Hepatic stellate cell (primary cell): ENCODE measurements at regions not wholly inside any gene's neighbourhood (a gene's known extent, or its start where the extent isn't known, plus 50 kb on each side); places are given as distances from the start of the nearest gene placed in this dataset.

Source experiments
- DNase-seq: peaks from one replicate; pipeline ENCODE4 v3.0.0; 2011; ENCODE audit warnings: low spot score

GRCh38 chr7:73964786-73965185 lies 63.2 kb upstream of the ELN start:
- no peak for DNase-seq

- no peak for DNase-seq
Observed at GRCh38 chr7:73966062-73966940, 61.7 kb upstream of the ELN start.

- DNase-seq: no peak
Observed at GRCh38 chr7:73966941-73967831, 60.8 kb upstream of the ELN start.

GRCh38 chr7:73967832-73968290 lies 60.1 kb upstream of the ELN start:
- DNase-seq: no peak

- no peak for DNase-seq
Observed at GRCh38 chr7:73968487-73968886, 59.5 kb upstream of the ELN start.

GRCh38 chr7:73969991-73970390 lies 58.0 kb upstream of the ELN start:
- no peak for DNase-seq

GRCh38 chr7:73970801-73971229 lies 57.2 kb upstream of the ELN start:
- DNase-seq: no peak

- no peak for DNase-seq
Observed at GRCh38 chr7:73971322-73971703, 56.7 kb upstream of the ELN start.

- DNase-seq: no peak
Observed at GRCh38 chr7:73971704-73972341, 56.1 kb upstream of the ELN start.

- no peak for DNase-seq
Observed at GRCh38 chr7:73972614-73973013, 55.4 kb upstream of the ELN start.

GRCh38 chr7:73973091-73973490 lies 54.9 kb upstream of the ELN start:
- DNase-seq: no peak

- no peak for DNase-seq
Observed at GRCh38 chr7:73974101-73974947, 53.6 kb upstream of the ELN start.

- no peak for DNase-seq
Observed at GRCh38 chr7:73974948-73975926, 52.7 kb upstream of the ELN start.

GRCh38 chr7:73976761-73977618 lies 51.0 kb upstream of the ELN start:
- peak; percentile 85 for DNase-seq

- DNase-seq: no peak
Observed at GRCh38 chr7:73977619-73978618, 50.1 kb upstream of the ELN start.
